ENCODE measurements at regions not wholly inside any gene's neighbourhood (a gene's known extent, or its start where the extent isn't known, plus 50 kb on each side); places are given as distances from the start of the nearest gene placed in this dataset.

DNA sequence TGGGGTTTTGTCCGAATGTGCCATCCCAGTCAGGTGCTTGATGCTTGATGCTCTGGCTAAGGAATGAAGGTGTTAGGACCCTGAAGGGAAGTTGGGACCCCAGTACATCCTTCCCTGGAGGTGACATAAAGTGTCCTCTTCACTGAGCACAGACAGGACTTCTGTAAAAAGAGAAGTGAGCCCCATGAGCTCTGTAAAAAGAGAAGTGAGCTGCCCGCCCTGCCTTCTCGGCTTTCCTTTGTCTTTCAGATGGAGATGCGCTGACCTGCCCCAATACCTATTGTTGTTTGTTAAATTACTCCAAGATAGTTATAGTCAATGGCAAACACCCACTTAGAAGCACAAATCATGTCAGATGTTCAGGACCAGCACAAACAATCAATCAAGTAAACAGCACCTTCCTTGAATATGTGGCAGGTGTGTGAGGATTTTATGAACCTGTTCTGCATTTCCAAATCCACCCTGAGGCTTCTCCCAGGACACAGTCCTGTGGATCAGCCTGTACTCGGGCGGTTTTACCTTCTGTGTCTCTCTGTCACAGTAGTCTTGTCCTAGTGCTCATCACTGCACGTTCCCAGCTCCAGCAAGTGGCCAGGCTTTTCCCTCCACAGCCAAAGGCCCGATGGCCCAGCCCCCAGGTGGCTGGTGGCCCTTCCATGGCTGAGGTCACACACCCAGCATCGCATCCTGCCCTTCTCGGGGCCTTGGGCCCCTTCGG is 191.4 kb downstream of the MTRR start:
- Histone ChIP-seq H3K4me3 (ENCODE audit: control insufficient read depth in 2 of 3, extremely low read depth in 1 of 3, insufficient read depth in 2 of 3, low read depth in 1 of 3, low read length in 3 of 3) (no peak overlapping the region), H3K9ac (ENCODE audit: control insufficient read depth, extremely low read depth, insufficient read depth, low read length) (no peak overlapping the region), H3K4me2 (ENCODE audit: control insufficient read depth, extremely low read depth, insufficient read depth, low read depth, low read length) (no peak overlapping the region), H3K9me1 (ENCODE audit: control insufficient read depth, extremely low read depth, insufficient read depth, low read length) (no peaks in the 10 kb centered on the region), H4K20me1 (ENCODE audit: control insufficient read depth, extremely low read depth, insufficient read depth, low read length) (no peaks in the 10 kb centered on the region), H3K79me2 (ENCODE audit: control insufficient read depth, insufficient read depth, low read length) (no peaks in the 10 kb centered on the region), H3K4me1 (ENCODE audit: control insufficient read depth, extremely low read depth, insufficient read depth, low read length) (no peaks in the 10 kb centered on the region), H3K27me3 (ENCODE audit: control insufficient read depth, extremely low read depth, insufficient read depth, low read length) (no peaks in the 10 kb centered on the region), H3K27ac (ENCODE audit: control insufficient read depth, insufficient read depth, low read length) (no peak overlapping the region), H3K36me3 (ENCODE audit: control insufficient read depth in 2 of 2, extremely low read depth in 1 of 2, insufficient read depth in 2 of 2, low read length in 2 of 2) (no peaks in the 10 kb centered on the region), H3K9me3 (ENCODE audit: control insufficient read depth, low read depth, low read length) (peaks cover 10% of the 10 kb centered on the region), H2AFZ (ENCODE audit: control insufficient read depth, low read length) (no peak overlapping the region)
- dilution Hi-C loops (cut with MboI; ENCODE audit: extremely low pct_ligation_motif_present, low sequenced_read_pairs), result no loop called here
- DNase-seq (ENCODE audit: low read depth, low spot score) (no peak), FAIRE-seq (no peak)
- TF ChIP-seq CTCF (optimal IDR thresholded peaks at IDR 0.05 in 1 of 3, IDR thresholded peaks at IDR 0.05 in 1 of 3, conservative IDR thresholded peaks at IDR 0.05 in 1 of 3; ENCODE audit: extremely low read depth in 1 of 3, insufficient read depth in 2 of 3, low read length in 3 of 3) (no peak), EZH2 (IDR thresholded peaks at IDR 0.05; ENCODE audit: low read length) (no peak)

DNA sequence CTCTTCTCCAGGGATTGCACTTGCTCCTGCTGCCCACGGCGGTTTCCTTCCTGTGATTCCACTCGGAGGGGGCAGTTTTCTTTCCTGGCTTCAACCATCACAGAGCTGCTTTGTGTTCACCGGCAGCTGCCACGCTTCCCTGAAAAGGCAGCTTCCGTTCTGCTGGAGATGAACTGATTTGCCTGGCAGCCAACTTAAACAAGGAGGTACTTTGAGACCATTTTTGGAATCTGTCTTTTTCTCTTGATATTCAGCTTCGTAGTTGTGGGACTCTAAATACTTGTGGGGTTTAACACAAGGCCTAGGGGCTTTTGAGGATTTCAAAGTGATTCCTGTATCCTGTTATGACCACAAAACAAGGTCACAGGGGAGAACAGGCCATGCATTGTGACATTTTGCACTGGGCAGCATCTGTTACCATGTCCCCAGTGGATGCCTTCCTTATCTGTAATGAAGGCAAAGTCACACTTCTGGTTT is 192.0 kb downstream of the MTRR start:
- no peaks in the 10 kb centered on the region for H3K79me2 ChIP-seq (ENCODE audit: control insufficient read depth, insufficient read depth, low read length)
- H3K9ac ChIP-seq (ENCODE audit: control insufficient read depth, extremely low read depth, insufficient read depth, low read length), result no peak overlapping the region
- no peak for FAIRE-seq
- TF ChIP-seq EZH2 (IDR thresholded peaks at IDR 0.05; ENCODE audit: low read length) (no peak), CTCF (optimal IDR thresholded peaks at IDR 0.05 in 1 of 3, IDR thresholded peaks at IDR 0.05 in 1 of 3, conservative IDR thresholded peaks at IDR 0.05 in 1 of 3; ENCODE audit: extremely low read depth in 1 of 3, insufficient read depth in 2 of 3, low read length in 3 of 3) (no peak)
- no peaks in the 10 kb centered on the region for H3K4me1 ChIP-seq (ENCODE audit: control insufficient read depth, extremely low read depth, insufficient read depth, low read length)
- H3K4me3 ChIP-seq (ENCODE audit: control insufficient read depth in 2 of 3, extremely low read depth in 1 of 3, insufficient read depth in 2 of 3, low read depth in 1 of 3, low read length in 3 of 3), result no peak overlapping the region
- no peaks in the 10 kb centered on the region for H3K36me3 ChIP-seq (ENCODE audit: control insufficient read depth in 2 of 2, extremely low read depth in 1 of 2, insufficient read depth in 2 of 2, low read length in 2 of 2)
- no peak overlapping the region for H3K4me2 ChIP-seq (ENCODE audit: control insufficient read depth, extremely low read depth, insufficient read depth, low read depth, low read length)
- no peaks in the 10 kb centered on the region for H3K9me1 ChIP-seq (ENCODE audit: control insufficient read depth, extremely low read depth, insufficient read depth, low read length)
- H3K9me3 ChIP-seq (ENCODE audit: control insufficient read depth, low read depth, low read length), result peaks cover 10% of the 10 kb centered on the region
- no peaks in the 10 kb centered on the region for H4K20me1 ChIP-seq (ENCODE audit: control insufficient read depth, extremely low read depth, insufficient read depth, low read length)
- DNase-seq (ENCODE audit: low read depth, low spot score), result no peak
- no peak overlapping the region for H2AFZ ChIP-seq (ENCODE audit: control insufficient read depth, low read length)
- H3K27me3 ChIP-seq (ENCODE audit: control insufficient read depth, extremely low read depth, insufficient read depth, low read length), result no peaks in the 10 kb centered on the region
- dilution Hi-C loops (cut with MboI; ENCODE audit: extremely low pct_ligation_motif_present, low sequenced_read_pairs), result no loop called here
- H3K27ac ChIP-seq (ENCODE audit: control insufficient read depth, insufficient read depth, low read length), result no peak overlapping the region

Data from keratinocyte (primary cell).